ENCODE measurements at regions not wholly inside any gene's neighbourhood (a gene's known extent, or its start where the extent isn't known, plus 50 kb on each side); places are given as distances from the start of the nearest gene placed in this dataset.
A peak's percentile ranks its signal among the peaks of the same experiment; 100 is the strongest.

DNA sequence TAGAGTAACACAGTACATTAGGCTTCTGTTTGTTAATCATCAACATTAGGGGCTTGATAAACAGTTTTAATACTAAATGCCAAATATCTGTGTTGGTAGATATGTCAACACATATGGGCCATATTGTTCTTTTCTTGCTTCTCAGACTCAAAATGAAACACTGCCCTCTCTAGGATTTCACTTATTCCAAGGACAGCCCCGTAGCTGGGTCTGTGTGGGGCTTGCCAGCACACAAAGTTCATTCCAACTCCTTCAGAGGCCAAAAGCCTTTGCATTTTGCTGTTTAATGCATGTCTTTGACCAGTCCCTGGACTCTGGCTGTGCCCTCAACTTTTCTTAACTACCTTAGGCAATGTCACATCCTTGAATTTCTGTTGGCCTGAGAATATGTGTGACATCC, 102.0 kb upstream of the ZNF827 start:
- H3K4me3 ChIP-seq, result no peak overlapping the region
- no peak overlapping the region for H3K27ac ChIP-seq
- no peaks in the 10 kb centered on the region for H3K36me3 ChIP-seq
- TF ChIP-seq CTCF (IDR thresholded peaks at IDR 0.05; ENCODE audit: low read depth, low read length), result no peak
- H3K27me3 ChIP-seq, result no peaks in the 10 kb centered on the region
- no peaks in the 10 kb centered on the region for H3K4me1 ChIP-seq (ENCODE audit: low read depth)
- no peaks in the 10 kb centered on the region for H3K9me3 ChIP-seq (ENCODE audit: low read depth)
- peak in 1 of 2 donors; percentile 12 for DNase-seq (ENCODE audit: low read depth in 1 of 2, low spot score in 1 of 2)

- Histone ChIP-seq H3K27ac (no peak overlapping the region), H3K27me3 (no peaks in the 10 kb centered on the region), H3K36me3 (no peaks in the 10 kb centered on the region), H3K4me3 (no peak overlapping the region), H3K4me1 (ENCODE audit: low read depth) (no peaks in the 10 kb centered on the region), H3K9me3 (ENCODE audit: low read depth) (no peaks in the 10 kb centered on the region)
- DNase-seq (ENCODE audit: low read depth in 1 of 2, low spot score in 1 of 2), result peak in 1 of 2 donors; percentile 8
- TF ChIP-seq CTCF (IDR thresholded peaks at IDR 0.05; ENCODE audit: low read depth, low read length), result no peak
Measured at GRCh38 chr4:146033149-146033548, 94.5 kb upstream of the ZNF827 start.

DNA sequence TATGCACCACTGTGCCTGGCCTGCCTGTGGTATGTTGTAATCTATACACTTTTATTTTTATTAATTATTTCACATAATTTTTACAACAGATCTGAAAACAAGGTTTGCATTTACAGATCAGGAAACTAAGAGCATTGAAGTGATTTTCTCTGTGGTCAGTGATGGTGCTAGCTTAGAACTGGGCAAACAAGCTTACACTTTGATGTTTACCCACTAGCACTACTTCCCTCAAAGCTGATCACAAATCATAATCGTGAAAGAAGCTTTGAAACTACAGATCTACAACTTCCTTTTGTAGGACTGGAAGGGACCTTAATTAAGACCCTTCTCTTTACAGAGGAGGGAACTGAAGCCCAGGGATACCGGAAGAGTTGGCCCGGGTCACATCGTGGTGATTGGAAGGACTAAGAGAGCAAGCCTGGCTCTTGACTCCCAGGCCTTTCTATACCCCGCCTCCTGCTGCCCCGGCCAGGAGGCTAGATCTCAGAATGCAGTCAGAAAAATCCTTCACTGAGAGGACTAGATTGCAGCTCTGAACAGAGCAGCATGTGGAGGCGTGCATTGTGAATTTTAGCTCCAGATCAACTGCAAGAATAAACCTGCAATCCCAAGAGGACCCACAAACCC, 93.7 kb upstream of the ZNF827 start:
- no peaks in the 10 kb centered on the region for H3K27me3 ChIP-seq
- H3K4me3 ChIP-seq, result no peak overlapping the region
- H3K27ac ChIP-seq, result no peak overlapping the region
- TF ChIP-seq CTCF (IDR thresholded peaks at IDR 0.05; ENCODE audit: low read depth, low read length), result no peak
- no peaks in the 10 kb centered on the region for H3K4me1 ChIP-seq (ENCODE audit: low read depth)
- no peaks in the 10 kb centered on the region for H3K9me3 ChIP-seq (ENCODE audit: low read depth)
- H3K36me3 ChIP-seq, result no peaks in the 10 kb centered on the region
- peak in 1 of 2 donors; percentile 5 for DNase-seq (ENCODE audit: low read depth in 1 of 2, low spot score in 1 of 2)

GRCh38 chr4:146029939-146030710, 91.5 kb upstream of the ZNF827 start:
- Histone ChIP-seq H3K4me3 (no peak overlapping the region), H3K27me3 (no peaks in the 10 kb centered on the region), H3K27ac (no peak overlapping the region), H3K36me3 (no peaks in the 10 kb centered on the region), H3K9me3 (ENCODE audit: low read depth) (no peaks in the 10 kb centered on the region), H3K4me1 (ENCODE audit: low read depth) (no peaks in the 10 kb centered on the region)
- TF ChIP-seq CTCF (IDR thresholded peaks at IDR 0.05; ENCODE audit: low read depth, low read length), result no peak
- peak in 1 of 2 donors; percentile 29 for DNase-seq (ENCODE audit: low read depth in 1 of 2, low spot score in 1 of 2)

DNA sequence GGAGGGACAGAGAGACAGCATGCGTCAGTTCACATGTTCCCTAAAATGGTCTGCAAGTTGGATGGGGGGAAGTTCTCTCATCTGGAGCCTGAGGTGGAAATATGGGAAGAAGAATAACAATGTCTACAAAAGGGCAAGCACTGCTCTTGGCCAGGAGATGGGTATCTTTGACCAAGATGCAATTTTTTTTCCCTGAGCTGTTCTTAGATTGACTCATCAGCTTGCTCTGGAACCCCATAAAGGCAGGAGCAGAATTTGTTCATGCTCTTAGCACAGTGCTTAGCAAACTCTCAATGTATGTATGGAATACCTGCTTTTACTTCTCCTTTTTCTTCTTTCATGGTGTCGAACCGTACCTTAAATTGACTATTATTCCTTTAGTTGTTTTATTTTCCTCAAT, 90.5 kb upstream of the ZNF827 start:
- no peaks in the 10 kb centered on the region for H3K36me3 ChIP-seq
- H3K4me1 ChIP-seq (ENCODE audit: low read depth), result no peaks in the 10 kb centered on the region
- no peak for DNase-seq (ENCODE audit: low read depth in 1 of 2, low spot score in 1 of 2)
- H3K9me3 ChIP-seq (ENCODE audit: low read depth), result no peaks in the 10 kb centered on the region
- no peak overlapping the region for H3K4me3 ChIP-seq
- TF ChIP-seq CTCF (IDR thresholded peaks at IDR 0.05; ENCODE audit: low read depth, low read length), result no peak
- H3K27ac ChIP-seq, result no peak overlapping the region
- H3K27me3 ChIP-seq, result no peaks in the 10 kb centered on the region

All from cardiac muscle cell (in vitro differentiated cells and primary cell).